Transverse colon (tissue), 4 donors: ENCODE measurements at regions not wholly inside any gene's neighbourhood (a gene's known extent, or its start where the extent isn't known, plus 50 kb on each side); places are given as distances from the start of the nearest gene placed in this dataset.

Source experiments
- POLR2A ChIP-seq: fragments of 450-650 bp; IDR thresholded peaks from one replicate; pipeline ENCODE4 v1.6.1; 2016; ENCODE audit warnings: antibody characterized with exemption, mild to moderate bottlenecking, moderate library complexity
- POLR2AphosphoS5 ChIP-seq, 3 donors: sonication (generic); formaldehyde crosslinking; IDR thresholded peaks; one replicate each; pipeline ENCODE4 v1.6.1; 2016; ENCODE audit warnings: antibody characterized with exemption in 3 of 3
- TF ChIP-seq, protein P1 (sequence below), 5 experiments: fragments of 200-600 bp in 3 of 5; fragments of 450-650 bp in 2 of 5; sonication (generic) in 3 of 5; IDR thresholded peaks; 1 replicate in 2 of 5; 2 replicates in 3 of 5; pipeline ENCODE4 v1.5.1; 2016 to 2017; ENCODE audit warnings: antibody characterized with exemption in 5 of 5, inconsistent platforms in 3 of 5, mild to moderate bottlenecking in 2 of 5, moderate library complexity in 1 of 5

GRCh38 chr2:193382583-193382982 is 1187.8 kb upstream of the TMEFF2 start:
- TF ChIP-seq, protein P1, sequence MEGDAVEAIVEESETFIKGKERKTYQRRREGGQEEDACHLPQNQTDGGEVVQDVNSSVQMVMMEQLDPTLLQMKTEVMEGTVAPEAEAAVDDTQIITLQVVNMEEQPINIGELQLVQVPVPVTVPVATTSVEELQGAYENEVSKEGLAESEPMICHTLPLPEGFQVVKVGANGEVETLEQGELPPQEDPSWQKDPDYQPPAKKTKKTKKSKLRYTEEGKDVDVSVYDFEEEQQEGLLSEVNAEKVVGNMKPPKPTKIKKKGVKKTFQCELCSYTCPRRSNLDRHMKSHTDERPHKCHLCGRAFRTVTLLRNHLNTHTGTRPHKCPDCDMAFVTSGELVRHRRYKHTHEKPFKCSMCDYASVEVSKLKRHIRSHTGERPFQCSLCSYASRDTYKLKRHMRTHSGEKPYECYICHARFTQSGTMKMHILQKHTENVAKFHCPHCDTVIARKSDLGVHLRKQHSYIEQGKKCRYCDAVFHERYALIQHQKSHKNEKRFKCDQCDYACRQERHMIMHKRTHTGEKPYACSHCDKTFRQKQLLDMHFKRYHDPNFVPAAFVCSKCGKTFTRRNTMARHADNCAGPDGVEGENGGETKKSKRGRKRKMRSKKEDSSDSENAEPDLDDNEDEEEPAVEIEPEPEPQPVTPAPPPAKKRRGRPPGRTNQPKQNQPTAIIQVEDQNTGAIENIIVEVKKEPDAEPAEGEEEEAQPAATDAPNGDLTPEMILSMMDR (IDR thresholded peaks at IDR 0.05), result no peak
- TF ChIP-seq POLR2AphosphoS5 (IDR thresholded peaks at IDR 0.05) (no peak), POLR2A (no peak)
